Stomach (tissue), 8 donors: ENCODE measurements at regions not wholly inside any gene's neighbourhood (a gene's known extent, or its start where the extent isn't known, plus 50 kb on each side); places are given as distances from the start of the nearest gene placed in this dataset.

ENCODE experiments used
- DNase-seq, 2 donors: peaks; one replicate each; pipeline versions ENCODE4 v3.0.0 to v3.0.0-alpha.2; 2013 to 2019
- H3K27ac ChIP-seq, 5 donors: fragments of 200-600 bp in 4 of 5; sonication (generic) in 4 of 5; one replicate each; pipeline ENCODE4 v1.5.1; 2013 to 2019; ENCODE audit warnings: mild to moderate bottlenecking in 1 of 5, moderate library complexity in 1 of 5
- H3K27me3 ChIP-seq, 3 donors: fragments of 200-600 bp; sonication (generic); one replicate each; pipeline ENCODE4 v1.5.1; 2017 to 2019; ENCODE audit warnings: mixed run types in 1 of 3
- H3K36me3 ChIP-seq, 4 donors: fragments of 200-600 bp; sonication (generic); 1 replicate in 3 of 4; 2 replicates in 1 of 4; pipeline ENCODE4 v1.5.1; 2016 to 2019
- H3K4me1 ChIP-seq, 4 donors: fragments of 200-600 bp; sonication (generic); one replicate each; pipeline ENCODE4 v1.5.1; 2016 to 2019
- H3K4me3 ChIP-seq, 4 donors: fragments of 200-600 bp; sonication (generic) in 3 of 4; one replicate each; pipeline ENCODE4 v1.5.1; 2016 to 2019; ENCODE audit warnings: mild to moderate bottlenecking in 1 of 4
- H3K9me3 ChIP-seq, 4 donors: fragments of 200-600 bp; sonication (generic); one replicate each; pipeline ENCODE4 v1.5.1; 2016 to 2019
- CTCF ChIP-seq, 7 experiments: fragments of 450-650 bp in 4 of 7; fragments of 200-600 bp in 3 of 7; sonication (generic) in 3 of 7; IDR thresholded peaks; one replicate each; pipeline ENCODE4 v1.5.1; 2016 to 2019; ENCODE audit warnings: antibody characterized with exemption in 7 of 7, control low read depth in 2 of 7, mild to moderate bottlenecking in 1 of 7
- EP300 ChIP-seq: sonication (generic); formaldehyde crosslinking; IDR thresholded peaks from one replicate; pipeline ENCODE4 v1.6.1; 2017; ENCODE audit warnings: antibody characterized with exemption
- POLR2A ChIP-seq, 4 donors: fragments of 450-650 bp; IDR thresholded peaks; one replicate each; pipeline ENCODE4 v1.6.1; 2016; ENCODE audit warnings: antibody characterized with exemption in 4 of 4, control low read depth in 2 of 4, mild to moderate bottlenecking in 1 of 4, moderate library complexity in 1 of 4
- POLR2AphosphoS5 ChIP-seq, 3 donors: sonication (generic); formaldehyde crosslinking; IDR thresholded peaks; one replicate each; pipeline ENCODE4 v1.6.1; 2016; ENCODE audit warnings: antibody characterized with exemption in 3 of 3
- WGBS, 5 donors: extraction: QIAGEN DNeasy Blood & Tissue Kit in 3 of 5; methylation state at CpG; one replicate each; pipeline versions ENCODE4 v1.1.5 to v1.1.7; 2013 to 2018; 5-methylcytosine and 5-hydroxymethylcytosine counted together
- intact Hi-C: fragments of 100-400 bp; cut with DNase I; formaldehyde crosslinking; loops from one replicate; pipeline ENCODE4 v1.15.1; 2023; ENCODE audit warnings: low total_unique reads
- donor health status: healthy with polysubstance abuse.
- donor health status: Bipolar disorder and iron deficiency.
- donor health status: healthy.

DNA sequence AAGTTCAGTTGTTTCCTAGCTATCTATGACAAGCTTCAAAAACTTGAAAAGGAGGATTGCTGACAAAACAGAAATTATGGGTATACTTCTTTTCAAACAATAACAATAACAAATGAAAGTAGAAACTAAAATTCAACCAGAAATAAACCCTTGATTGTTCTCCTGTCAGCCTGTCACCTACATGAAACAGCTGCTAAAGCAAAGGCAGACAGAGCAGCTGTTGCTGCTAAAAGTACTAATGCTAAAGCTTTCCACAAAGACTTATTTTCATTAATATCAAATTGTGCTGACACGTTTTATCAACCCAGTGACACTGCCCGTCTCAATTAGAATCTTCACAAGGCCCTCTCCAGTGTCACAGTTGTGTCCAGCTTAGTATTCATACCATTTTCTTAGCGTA is 533.2 kb upstream of the GBE1 start:
- H3K27ac ChIP-seq: no peak overlapping the region
- H3K4me1 ChIP-seq: no peaks in the 10 kb centered on the region

GRCh38 chr3:82293867-82294266 is 532.4 kb upstream of the GBE1 start:
- no peak for TF ChIP-seq EP300
- TF ChIP-seq POLR2A (IDR thresholded peaks at IDR 0.05): no peak
- Histone ChIP-seq H3K4me3 (no peak overlapping the region), H3K36me3 (no peaks in the 10 kb centered on the region), H3K27me3 (no peaks in the 10 kb centered on the region), H3K9me3 (peaks cover 0 to 1% (median 0%) of the 10 kb centered on the region in 4 donors), H3K4me1 (no peaks in the 10 kb centered on the region), H3K27ac (no peak overlapping the region)
- no peak for DNase-seq
- intact Hi-C loops: no loop called here

More for the DNA sequence above, 533.2 kb upstream of the GBE1 start:
- Histone ChIP-seq H3K27me3 (no peaks in the 10 kb centered on the region), H3K9me3 (no peaks in the 10 kb centered on the region), H3K4me3 (no peak overlapping the region), H3K36me3 (no peaks in the 10 kb centered on the region)
- no peak for DNase-seq
- TF ChIP-seq POLR2A (IDR thresholded peaks at IDR 0.05) (no peak), EP300 (no peak), CTCF (IDR thresholded peaks at IDR 0.05) (no peak), POLR2AphosphoS5 (IDR thresholded peaks at IDR 0.05) (no peak)
- intact Hi-C loops: no loop called here
- 48 to 60% (median 58%) methylated on average over 3 of the region's 3 CpGs for WGBS, 5 donors

DNA sequence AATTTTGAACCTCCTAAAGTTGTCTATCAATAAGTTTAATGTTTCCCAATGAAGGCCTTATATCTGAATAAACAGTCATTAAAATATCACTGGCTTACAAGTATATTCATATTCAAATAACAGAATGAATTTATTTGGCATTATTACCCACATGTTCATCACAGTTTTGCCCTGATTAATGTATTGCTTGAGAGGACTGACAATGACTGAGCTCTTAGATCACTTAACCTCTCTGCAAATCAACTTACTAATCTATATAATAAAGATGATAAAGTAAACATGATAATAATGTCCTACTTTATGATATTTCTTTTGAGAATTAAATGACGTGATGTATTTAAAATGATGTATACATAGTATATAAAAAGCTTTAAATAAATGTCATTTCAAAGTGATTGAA is 532.0 kb upstream of the GBE1 start:
- no peak overlapping the region for H3K4me3 ChIP-seq
- DNase-seq: no peak
- intact Hi-C loops: no loop called here
- TF ChIP-seq EP300 (no peak), CTCF (IDR thresholded peaks at IDR 0.05) (no peak), POLR2A (IDR thresholded peaks at IDR 0.05) (no peak)
- H3K4me1 ChIP-seq: no peaks in the 10 kb centered on the region
- WGBS, 5 donors: 46 to 71% (median 69%) methylated on average over 1 of the region's 1 CpG
- H3K9me3 ChIP-seq: peaks cover 0 to 5% (median 0%) of the 10 kb centered on the region in 4 donors
- no peaks in the 10 kb centered on the region for H3K27me3 ChIP-seq
- no peak overlapping the region for H3K27ac ChIP-seq
- H3K36me3 ChIP-seq: no peaks in the 10 kb centered on the region

DNA sequence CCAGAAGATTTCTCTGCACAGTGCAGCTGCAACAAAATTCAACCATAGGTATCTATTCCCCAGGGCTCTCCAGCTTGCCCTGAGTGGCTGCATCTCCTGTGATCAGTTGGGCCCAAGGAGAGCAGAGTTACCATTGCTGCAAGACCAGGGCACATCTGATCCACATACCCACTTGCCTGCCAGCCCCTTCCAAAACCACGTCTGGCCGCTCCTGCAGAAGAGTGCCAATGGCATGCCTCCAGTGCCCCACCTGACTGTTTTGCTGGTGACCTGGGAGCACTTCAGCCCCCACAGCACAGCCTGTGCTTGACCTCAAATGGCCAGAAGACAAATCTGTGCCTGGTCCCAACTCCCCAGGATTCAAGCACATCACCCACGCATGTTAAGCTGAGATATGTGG is 526.1 kb upstream of the GBE1 start:
- DNase-seq: no peak
- TF ChIP-seq POLR2AphosphoS5 (IDR thresholded peaks at IDR 0.05) (no peak), CTCF (IDR thresholded peaks at IDR 0.05) (no peak)
- intact Hi-C loops: no loop called here
- Histone ChIP-seq H3K9me3 (peaks cover 0 to 18% (median 0%) of the 10 kb centered on the region in 4 donors), H3K27ac (no peak overlapping the region), H3K4me3 (no peak overlapping the region), H3K36me3 (no peaks in the 10 kb centered on the region), H3K27me3 (no peaks in the 10 kb centered on the region), H3K4me1 (no peaks in the 10 kb centered on the region)
- 91 to 96% (median 94%) methylated on average over 3 of the region's 3 CpGs for WGBS, 5 donors

DNA sequence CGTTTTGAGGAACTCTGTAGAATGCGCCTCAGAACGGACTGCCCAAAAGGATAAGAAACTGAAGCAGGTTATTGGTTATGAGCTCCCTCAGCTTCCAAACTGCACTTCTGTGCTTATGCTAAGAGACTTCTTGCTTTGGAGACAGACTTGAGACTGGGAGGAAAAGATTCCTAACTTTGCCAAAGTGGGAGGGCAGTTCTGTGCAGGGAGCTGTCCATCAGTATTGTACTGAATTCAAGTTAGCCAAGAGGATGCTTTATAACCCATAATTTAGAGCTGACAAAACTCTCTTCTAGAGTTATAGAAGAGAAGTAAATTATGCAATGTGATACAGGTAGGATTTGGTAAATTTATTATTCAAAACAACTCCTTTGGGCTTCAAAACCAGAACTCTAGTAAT is 519.8 kb upstream of the GBE1 start:
- intact Hi-C loops: no loop called here
- no peaks in the 10 kb centered on the region for H3K36me3 ChIP-seq
- WGBS, 5 donors: 58 to 68% (median 59%) methylated on average over 3 of the region's 3 CpGs
- no peak overlapping the region for H3K27ac ChIP-seq
- no peak for TF ChIP-seq CTCF (IDR thresholded peaks at IDR 0.05)
- no peak for TF ChIP-seq EP300
- TF ChIP-seq POLR2AphosphoS5 (IDR thresholded peaks at IDR 0.05): no peak
- no peak for TF ChIP-seq POLR2A (IDR thresholded peaks at IDR 0.05)
- H3K27me3 ChIP-seq: no peaks in the 10 kb centered on the region
- peak in 1 of 2 donors; percentile 40 for DNase-seq
- no peak overlapping the region for H3K4me3 ChIP-seq
- H3K4me1 ChIP-seq: no peaks in the 10 kb centered on the region
- no peaks in the 10 kb centered on the region for H3K9me3 ChIP-seq
